ENCODE measurements at regions not wholly inside any gene's neighbourhood (a gene's known extent, or its start where the extent isn't known, plus 50 kb on each side); places are given as distances from the start of the nearest gene placed in this dataset.

- TF ChIP-seq POLR2A (IDR thresholded peaks at IDR 0.05; ENCODE audit: low read depth) (no peak), CTCF (IDR thresholded peaks at IDR 0.05) (no peak), POLR2AphosphoS5 (IDR thresholded peaks at IDR 0.05) (no peak)
These were observed 315.4 kb downstream of the ANTXR2 start for GRCh38 chr4:79757600-79757999.

Measured in esophagus muscularis mucosa (tissue), 3 donors.